H9 (cell line): ENCODE measurements at regions not wholly inside any gene's neighbourhood (a gene's known extent, or its start where the extent isn't known, plus 50 kb on each side); places are given as distances from the start of the nearest gene placed in this dataset.
A peak's percentile ranks its signal among the peaks of the same experiment; 100 is the strongest.

ENCODE experiments used
- DNase-seq: peaks from one replicate; pipeline ENCODE4 v3.0.0-alpha.2; 2017
- H2AFZ ChIP-seq: one replicate; pipeline ENCODE4 v1.6.1; 2013; ENCODE audit warnings: mild to moderate bottlenecking, low read length, control low read depth, moderate library complexity
- H2AK5ac ChIP-seq: 2 replicates; pipeline ENCODE4 v1.6.1; 2013; ENCODE audit warnings: low read length, control low read depth, mixed read lengths; ENCODE audit not compliant: insufficient read length
- H2BK120ac ChIP-seq: one replicate; pipeline ENCODE4 v1.6.1; 2013; ENCODE audit warnings: low read depth, mild to moderate bottlenecking, low read length, control low read depth, inconsistent platforms; ENCODE audit not compliant: poor library complexity, severe bottlenecking
- H2BK12ac ChIP-seq: 2 replicates; pipeline ENCODE4 v1.6.1; 2013; ENCODE audit warnings: low read length, control low read depth, mixed read lengths, low read depth; ENCODE audit not compliant: insufficient read length
- H2BK15ac ChIP-seq: 2 replicates; pipeline ENCODE4 v1.6.1; 2013; ENCODE audit warnings: low read depth, low read length, control low read depth
- H2BK20ac ChIP-seq: one replicate; pipeline ENCODE4 v1.6.1; 2013; ENCODE audit warnings: low read depth, mild to moderate bottlenecking, low read length, control low read depth, inconsistent platforms; ENCODE audit not compliant: poor library complexity, severe bottlenecking
- H2BK5ac ChIP-seq: 2 replicates; pipeline ENCODE4 v1.6.1; 2013; ENCODE audit warnings: low read length, control low read depth, mixed read lengths; ENCODE audit not compliant: insufficient read length
- H3K14ac ChIP-seq: 2 replicates; pipeline ENCODE4 v1.6.1; 2013; ENCODE audit warnings: low read length, control low read depth; ENCODE audit not compliant: insufficient read depth
- H3K18ac ChIP-seq: 2 replicates; pipeline ENCODE4 v1.6.1; 2013; ENCODE audit warnings: low read depth, mild to moderate bottlenecking, mixed read lengths, low read length, control low read depth; ENCODE audit not compliant: insufficient read length
- H3K23ac ChIP-seq: 2 replicates; pipeline ENCODE4 v1.6.1; 2013; ENCODE audit warnings: low read length, control low read depth, mixed read lengths, low read depth; ENCODE audit not compliant: insufficient read length
- H3K23me2 ChIP-seq: 2 replicates; pipeline ENCODE4 v1.6.1; 2013; ENCODE audit warnings: low read depth, mild to moderate bottlenecking, mixed read lengths, low read length, control low read depth; ENCODE audit not compliant: insufficient read length, poor library complexity, severe bottlenecking
- H3K27ac ChIP-seq: 2 replicates; pipeline ENCODE4 v1.5.1; 2013; ENCODE audit warnings: low read length, control low read depth, mixed read lengths, low read depth; ENCODE audit not compliant: insufficient read length
- H3K27me3 ChIP-seq: 2 replicates; pipeline ENCODE4 v1.6.1; 2013; ENCODE audit warnings: low read length, control low read depth, inconsistent platforms; ENCODE audit not compliant: insufficient read depth
- H3K4ac ChIP-seq: 2 replicates; pipeline ENCODE4 v1.6.1; 2013; ENCODE audit warnings: low read depth, mild to moderate bottlenecking, control low read depth, inconsistent platforms, low read length, moderate library complexity
- H3K4me1 ChIP-seq: 2 replicates; pipeline ENCODE4 v1.6.1; 2013; ENCODE audit warnings: low read length, control low read depth, inconsistent platforms; ENCODE audit not compliant: insufficient read depth
- H3K4me2 ChIP-seq: 2 replicates; pipeline ENCODE4 v1.6.1; 2013; ENCODE audit warnings: low read length, control low read depth, mixed read lengths; ENCODE audit not compliant: insufficient read length, insufficient read depth
- H3K56ac ChIP-seq: 2 replicates; pipeline ENCODE4 v1.6.1; 2013; ENCODE audit warnings: low read depth, mild to moderate bottlenecking, mixed read lengths, low read length, control low read depth; ENCODE audit not compliant: insufficient read length
- H3K79me1 ChIP-seq: 2 replicates; pipeline ENCODE4 v1.6.1; 2013; ENCODE audit warnings: low read depth, mild to moderate bottlenecking, moderate library complexity, low read length, control low read depth, inconsistent platforms; ENCODE audit not compliant: insufficient read depth, poor library complexity, severe bottlenecking
- H3K79me2 ChIP-seq: 2 replicates; pipeline ENCODE4 v1.6.1; 2013; ENCODE audit warnings: low read length, control low read depth, inconsistent platforms; ENCODE audit not compliant: insufficient read depth
- H3K9ac ChIP-seq: 2 replicates; pipeline ENCODE4 v1.6.1; 2013; ENCODE audit warnings: low read length, control low read depth, mixed read lengths; ENCODE audit not compliant: insufficient read length; ENCODE audit errors: extremely low read depth
- H3K9me3 ChIP-seq: one replicate; pipeline ENCODE4 v1.6.1; 2013; ENCODE audit warnings: low read depth, low read length, inconsistent platforms; ENCODE audit not compliant: control insufficient read depth
- H3T11ph ChIP-seq: one replicate; pipeline ENCODE4 v1.6.1; 2013; ENCODE audit warnings: mild to moderate bottlenecking, low read length, control low read depth, inconsistent platforms
- H4K20me1 ChIP-seq: one replicate; pipeline ENCODE4 v1.6.1; 2013; ENCODE audit not compliant: control insufficient read depth, insufficient read length, insufficient read depth
- H4K5ac ChIP-seq: 2 replicates; pipeline ENCODE4 v1.6.1; 2013; ENCODE audit warnings: low read depth, mild to moderate bottlenecking, mixed read lengths, low read length, control low read depth; ENCODE audit not compliant: insufficient read length
- H4K8ac ChIP-seq: replicated peaks from 2 replicates; pipeline ENCODE4 v1.6.1; 2013; ENCODE audit warnings: low read length, control low read depth, mixed read lengths, low read depth; ENCODE audit not compliant: insufficient read length
- H4K91ac ChIP-seq: 2 replicates; pipeline ENCODE4 v1.6.1; 2013; ENCODE audit warnings: low read depth, mild to moderate bottlenecking, moderate library complexity, mixed read lengths, low read length, control low read depth; ENCODE audit not compliant: insufficient read length
- H3K27ac Mint-ChIP-seq, 3 experiments: 2 replicates in 2 of 3; 3 replicates in 1 of 3; pipeline ENCODE4 v1.8.0; 2020 to 2021; ENCODE audit warnings: mixed read lengths in 3 of 3, mild to moderate bottlenecking in 1 of 3, moderate library complexity in 1 of 3
- H3K27me3 Mint-ChIP-seq: 2 replicates; pipeline ENCODE4 v1.8.0; 2021; ENCODE audit warnings: low read depth, mild to moderate bottlenecking, moderate library complexity, mixed read lengths
- H3K36me3 Mint-ChIP-seq, 3 experiments: 2 replicates in 2 of 3; 3 replicates in 1 of 3; pipeline ENCODE4 v1.8.0; 2020 to 2021; ENCODE audit warnings: low read depth in 3 of 3, mixed read lengths in 3 of 3; ENCODE audit not compliant: insufficient read depth in 1 of 3
- H3K4me1 Mint-ChIP-seq, 2 experiments: 2 replicates each; pipeline ENCODE4 v1.8.0; 2020; ENCODE audit warnings: mixed read lengths in 2 of 2
- H3K4me3 Mint-ChIP-seq, 2 experiments: 2 replicates in 1 of 2; 3 replicates in 1 of 2; pipeline ENCODE4 v1.8.0; 2020 to 2021; ENCODE audit warnings: mild to moderate bottlenecking in 2 of 2, mixed read lengths in 2 of 2, moderate library complexity in 1 of 2
- H3K9me3 Mint-ChIP-seq, 2 experiments: 2 replicates in 1 of 2; 3 replicates in 1 of 2; pipeline ENCODE4 v1.8.0; 2020; ENCODE audit warnings: mild to moderate bottlenecking in 2 of 2, mixed read lengths in 2 of 2, moderate library complexity in 1 of 2
- WGBS: extraction: QIAGEN DNeasy Blood & Tissue Kit; methylation state at CpG from one replicate; pipeline ENCODE4 v1.1.7; 2013; ENCODE audit warnings: missing lambda C conversion rate, low lambda C conversion rate, mixed read lengths; ENCODE audit not compliant: insufficient read length; ENCODE audit errors: extremely low coverage; 5-methylcytosine and 5-hydroxymethylcytosine counted together
- TF ChIP-seq, protein P1 (sequence below): fragments of 200-600 bp; sonication (generic); conservative IDR thresholded peaks from 3 replicates; pipeline ENCODE4 v1.8.0; 2021; ENCODE audit warnings: antibody characterized with exemption, mild to moderate bottlenecking

- Histone ChIP-seq H4K20me1 (no peaks in the 10 kb centered on the region), H3K4ac (no peak overlapping the region), H2BK5ac (no peak overlapping the region), H3K79me1 (no peaks in the 10 kb centered on the region), H4K8ac (no peak overlapping the region), H3T11ph (no peak overlapping the region), H3K9me3 (no peaks in the 10 kb centered on the region), H3K14ac (no peak overlapping the region), H3K79me2 (no peaks in the 10 kb centered on the region), H3K27ac (no peak overlapping the region), H2BK12ac (no peak overlapping the region), H2BK20ac (no peak overlapping the region), H3K4me1 (no peaks in the 10 kb centered on the region), H4K91ac (no peak overlapping the region), H2BK15ac (no peak overlapping the region), H3K23me2 (no peaks in the 10 kb centered on the region), H3K23ac (no peak overlapping the region), H3K56ac (no peak overlapping the region), H3K4me2 (no peak overlapping the region), H4K5ac (no peak overlapping the region), H2AFZ (no peak overlapping the region), H2AK5ac (no peak overlapping the region), H2BK120ac (no peak overlapping the region), H3K18ac (no peak overlapping the region), H3K9ac (no peak overlapping the region), H3K27me3 (no peaks in the 10 kb centered on the region)
- Mint-ChIP-seq H3K36me3 (peaks cover 0 to 4% (median 0%) of the 10 kb centered on the region in 3 experiments; a peak in 1 of 7 replicates), H3K27ac (peak overlapping the region in 1 of 3 experiments; percentile 16; a peak in 1 of 7 replicates), H3K4me3 (no peak overlapping the region), H3K9me3 (peaks cover 60 to 61% of the 10 kb centered on the region in 2 experiments), H3K4me1 (no peaks in the 10 kb centered on the region), H3K27me3 (no peaks in the 10 kb centered on the region; the same call in 1 of the 2 replicates)
- DNase-seq, result no peak
- no CpG with 5 or more reads among the region's 1 CpG for WGBS
- TF ChIP-seq, protein P1, sequence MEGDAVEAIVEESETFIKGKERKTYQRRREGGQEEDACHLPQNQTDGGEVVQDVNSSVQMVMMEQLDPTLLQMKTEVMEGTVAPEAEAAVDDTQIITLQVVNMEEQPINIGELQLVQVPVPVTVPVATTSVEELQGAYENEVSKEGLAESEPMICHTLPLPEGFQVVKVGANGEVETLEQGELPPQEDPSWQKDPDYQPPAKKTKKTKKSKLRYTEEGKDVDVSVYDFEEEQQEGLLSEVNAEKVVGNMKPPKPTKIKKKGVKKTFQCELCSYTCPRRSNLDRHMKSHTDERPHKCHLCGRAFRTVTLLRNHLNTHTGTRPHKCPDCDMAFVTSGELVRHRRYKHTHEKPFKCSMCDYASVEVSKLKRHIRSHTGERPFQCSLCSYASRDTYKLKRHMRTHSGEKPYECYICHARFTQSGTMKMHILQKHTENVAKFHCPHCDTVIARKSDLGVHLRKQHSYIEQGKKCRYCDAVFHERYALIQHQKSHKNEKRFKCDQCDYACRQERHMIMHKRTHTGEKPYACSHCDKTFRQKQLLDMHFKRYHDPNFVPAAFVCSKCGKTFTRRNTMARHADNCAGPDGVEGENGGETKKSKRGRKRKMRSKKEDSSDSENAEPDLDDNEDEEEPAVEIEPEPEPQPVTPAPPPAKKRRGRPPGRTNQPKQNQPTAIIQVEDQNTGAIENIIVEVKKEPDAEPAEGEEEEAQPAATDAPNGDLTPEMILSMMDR, result no peak
Measured at GRCh38 chrX:50536955-50537354, 66.3 kb upstream of the DGKK start.
